Astrocyte (in vitro differentiated cells and primary cell): ENCODE measurements at regions not wholly inside any gene's neighbourhood (a gene's known extent, or its start where the extent isn't known, plus 50 kb on each side); places are given as distances from the start of the nearest gene placed in this dataset.
"Not testable (repeated sequence)": the region's sequence is repeated elsewhere in the genome, so short reads cannot be mapped to it uniquely, and the experiment has no call there.

Experiments used
- DNase-seq: peaks from one replicate; pipeline ENCODE4 v3.0.0-alpha.2; 2010; ENCODE audit warnings: low read depth
- FAIRE-seq: peaks from 2 replicates; lab custom pipeline; 2011; peaks lifted over from hg19 to GRCh38; lab: Jason Lieb, UNC
- H2AFZ ChIP-seq: 2 replicates; pipeline ENCODE4 v1.6.0; 2012; ENCODE audit warnings: low read depth, low read length, inconsistent platforms
- H3K27ac ChIP-seq: 2 replicates; pipeline ENCODE4 v1.5.1; 2011; ENCODE audit warnings: low read depth, low read length, inconsistent platforms
- H3K27me3 ChIP-seq: 2 replicates; pipeline ENCODE4 v1.6.0; 2011; ENCODE audit warnings: low read length, inconsistent platforms; ENCODE audit not compliant: insufficient read depth
- H3K36me3 ChIP-seq: 2 replicates; pipeline ENCODE4 v1.5.1; 2011; ENCODE audit warnings: low read length, inconsistent platforms; ENCODE audit not compliant: insufficient read depth
- H3K4me1 ChIP-seq: 2 replicates; pipeline ENCODE4 v1.5.1; 2011; ENCODE audit warnings: low read length, inconsistent platforms; ENCODE audit not compliant: insufficient read depth
- H3K4me2 ChIP-seq: 2 replicates; pipeline ENCODE4 v1.6.0; 2012; ENCODE audit warnings: low read length, inconsistent platforms
- H3K4me3 ChIP-seq: 2 replicates; pipeline ENCODE4 v1.5.1; 2011; ENCODE audit warnings: low read depth, mild to moderate bottlenecking, low read length, inconsistent platforms; ENCODE audit not compliant: insufficient read depth
- H3K79me2 ChIP-seq: 2 replicates; pipeline ENCODE4 v1.6.0; 2012; ENCODE audit warnings: mild to moderate bottlenecking, low read length, inconsistent platforms; ENCODE audit not compliant: insufficient read depth
- H3K9ac ChIP-seq: 2 replicates; pipeline ENCODE4 v1.6.0; 2012; ENCODE audit warnings: mild to moderate bottlenecking, low read length, inconsistent platforms
- H3K9me3 ChIP-seq: 2 replicates; pipeline ENCODE4 v1.5.1; 2012; ENCODE audit warnings: low read depth, mild to moderate bottlenecking, low read length, inconsistent platforms; ENCODE audit not compliant: insufficient read depth
- H4K20me1 ChIP-seq: 2 replicates; pipeline ENCODE4 v1.6.0; 2012; ENCODE audit warnings: low read length, inconsistent platforms; ENCODE audit not compliant: insufficient read depth
- H3K27ac Mint-ChIP-seq: one replicate; pipeline ENCODE4 v1.8.0; 2021; ENCODE audit warnings: mild to moderate bottlenecking, mixed read lengths; ENCODE audit not compliant: unreplicated experiment
- H3K27me3 Mint-ChIP-seq: one replicate; pipeline ENCODE4 v1.8.0; 2021; ENCODE audit warnings: low read depth, mixed read lengths; ENCODE audit not compliant: unreplicated experiment
- H3K36me3 Mint-ChIP-seq: one replicate; pipeline ENCODE4 v1.8.0; 2021; ENCODE audit warnings: low read depth, mixed read lengths; ENCODE audit not compliant: unreplicated experiment
- H3K4me1 Mint-ChIP-seq: one replicate; pipeline ENCODE4 v1.8.0; 2021; ENCODE audit warnings: low read depth, mixed read lengths; ENCODE audit not compliant: unreplicated experiment
- H3K4me3 Mint-ChIP-seq: one replicate; pipeline ENCODE4 v1.8.0; 2021; ENCODE audit warnings: mild to moderate bottlenecking, moderate library complexity, mixed read lengths; ENCODE audit not compliant: unreplicated experiment
- H3K9me3 Mint-ChIP-seq: one replicate; pipeline ENCODE4 v1.8.0; 2021; ENCODE audit warnings: mild to moderate bottlenecking, mixed read lengths; ENCODE audit not compliant: unreplicated experiment
- EZH2 ChIP-seq: IDR thresholded peaks from 2 replicates; pipeline ENCODE4 v1.6.1; 2012; ENCODE audit warnings: mild to moderate bottlenecking, low read length, inconsistent platforms; ENCODE audit not compliant: insufficient read depth
- TF ChIP-seq, protein P1 (sequence below): IDR thresholded peaks from 2 replicates; pipeline ENCODE4 v1.5.1; 2011; ENCODE audit warnings: low read depth, mild to moderate bottlenecking, inconsistent platforms, low read length, moderate library complexity; ENCODE audit not compliant: insufficient read depth

DNA sequence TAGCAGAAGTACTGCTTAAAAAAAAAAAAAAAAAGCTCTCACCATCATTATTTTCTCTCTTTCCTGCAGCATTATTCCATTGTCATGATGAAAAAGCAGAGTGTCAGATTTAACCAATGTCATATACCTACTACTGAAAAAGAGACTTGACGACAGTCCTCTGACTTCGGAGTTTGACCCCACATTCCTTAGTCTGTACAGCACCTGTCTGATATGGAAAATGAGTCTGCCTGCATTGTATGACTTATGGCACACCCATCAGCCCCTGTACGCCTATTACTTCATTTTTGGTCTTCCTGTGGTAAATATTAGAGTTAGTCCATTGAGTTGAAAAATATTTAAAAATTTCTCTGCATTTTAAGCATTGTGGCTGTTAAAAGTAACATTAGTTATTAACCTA lies 54.5 kb upstream of the NOX4 start:
- Histone ChIP-seq H2AFZ (no peak overlapping the region), H3K27me3 (no peaks in the 10 kb centered on the region), H3K27ac (no peak overlapping the region), H3K4me3 (no peak overlapping the region), H3K9ac (no peak overlapping the region), H4K20me1 (no peaks in the 10 kb centered on the region), H3K36me3 (no peaks in the 10 kb centered on the region), H3K79me2 (no peaks in the 10 kb centered on the region), H3K4me1 (no peaks in the 10 kb centered on the region), H3K9me3 (no peaks in the 10 kb centered on the region), H3K4me2 (no peak overlapping the region)
- Mint-ChIP-seq H3K27ac (no peak overlapping the region), H3K4me1 (no peaks in the 10 kb centered on the region), H3K9me3 (no peaks in the 10 kb centered on the region), H3K27me3 (no peaks in the 10 kb centered on the region), H3K4me3 (no peak overlapping the region), H3K36me3 (no peaks in the 10 kb centered on the region)
- DNase-seq = no peak
- FAIRE-seq = no peak
- TF ChIP-seq, protein P1, sequence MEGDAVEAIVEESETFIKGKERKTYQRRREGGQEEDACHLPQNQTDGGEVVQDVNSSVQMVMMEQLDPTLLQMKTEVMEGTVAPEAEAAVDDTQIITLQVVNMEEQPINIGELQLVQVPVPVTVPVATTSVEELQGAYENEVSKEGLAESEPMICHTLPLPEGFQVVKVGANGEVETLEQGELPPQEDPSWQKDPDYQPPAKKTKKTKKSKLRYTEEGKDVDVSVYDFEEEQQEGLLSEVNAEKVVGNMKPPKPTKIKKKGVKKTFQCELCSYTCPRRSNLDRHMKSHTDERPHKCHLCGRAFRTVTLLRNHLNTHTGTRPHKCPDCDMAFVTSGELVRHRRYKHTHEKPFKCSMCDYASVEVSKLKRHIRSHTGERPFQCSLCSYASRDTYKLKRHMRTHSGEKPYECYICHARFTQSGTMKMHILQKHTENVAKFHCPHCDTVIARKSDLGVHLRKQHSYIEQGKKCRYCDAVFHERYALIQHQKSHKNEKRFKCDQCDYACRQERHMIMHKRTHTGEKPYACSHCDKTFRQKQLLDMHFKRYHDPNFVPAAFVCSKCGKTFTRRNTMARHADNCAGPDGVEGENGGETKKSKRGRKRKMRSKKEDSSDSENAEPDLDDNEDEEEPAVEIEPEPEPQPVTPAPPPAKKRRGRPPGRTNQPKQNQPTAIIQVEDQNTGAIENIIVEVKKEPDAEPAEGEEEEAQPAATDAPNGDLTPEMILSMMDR = no peak
- TF ChIP-seq EZH2 = no peak

DNA sequence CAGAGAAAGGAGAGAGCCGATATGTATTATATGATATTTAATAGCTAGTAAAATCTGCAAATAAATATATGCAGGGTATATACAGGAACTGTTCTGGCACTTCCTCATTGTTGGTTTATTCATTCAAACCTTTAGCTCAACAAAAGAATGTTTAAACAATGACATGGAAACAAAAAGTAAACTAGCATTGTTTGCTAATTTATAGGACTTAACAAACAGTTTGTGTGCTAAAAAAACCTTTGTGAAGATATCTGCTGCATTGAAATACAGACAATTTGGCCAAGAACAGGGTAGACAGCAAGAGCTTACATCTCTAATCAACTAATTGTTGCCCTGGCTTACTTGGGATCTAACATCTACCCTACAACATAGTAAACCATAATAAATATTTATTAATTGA lies 64.6 kb upstream of the NOX4 start:
- not testable (repeated sequence) for H3K36me3 Mint-ChIP-seq, H3K4me2 ChIP-seq, H3K4me3 ChIP-seq, H3K9ac ChIP-seq, H2AFZ ChIP-seq, H3K27ac Mint-ChIP-seq, FAIRE-seq, H3K9me3 ChIP-seq, H3K27ac ChIP-seq, DNase-seq, H3K4me1 Mint-ChIP-seq, H3K9me3 Mint-ChIP-seq, H3K4me1 ChIP-seq, H3K4me3 Mint-ChIP-seq, H4K20me1 ChIP-seq, H3K36me3 ChIP-seq, H3K27me3 ChIP-seq, H3K79me2 ChIP-seq, H3K27me3 Mint-ChIP-seq

DNA sequence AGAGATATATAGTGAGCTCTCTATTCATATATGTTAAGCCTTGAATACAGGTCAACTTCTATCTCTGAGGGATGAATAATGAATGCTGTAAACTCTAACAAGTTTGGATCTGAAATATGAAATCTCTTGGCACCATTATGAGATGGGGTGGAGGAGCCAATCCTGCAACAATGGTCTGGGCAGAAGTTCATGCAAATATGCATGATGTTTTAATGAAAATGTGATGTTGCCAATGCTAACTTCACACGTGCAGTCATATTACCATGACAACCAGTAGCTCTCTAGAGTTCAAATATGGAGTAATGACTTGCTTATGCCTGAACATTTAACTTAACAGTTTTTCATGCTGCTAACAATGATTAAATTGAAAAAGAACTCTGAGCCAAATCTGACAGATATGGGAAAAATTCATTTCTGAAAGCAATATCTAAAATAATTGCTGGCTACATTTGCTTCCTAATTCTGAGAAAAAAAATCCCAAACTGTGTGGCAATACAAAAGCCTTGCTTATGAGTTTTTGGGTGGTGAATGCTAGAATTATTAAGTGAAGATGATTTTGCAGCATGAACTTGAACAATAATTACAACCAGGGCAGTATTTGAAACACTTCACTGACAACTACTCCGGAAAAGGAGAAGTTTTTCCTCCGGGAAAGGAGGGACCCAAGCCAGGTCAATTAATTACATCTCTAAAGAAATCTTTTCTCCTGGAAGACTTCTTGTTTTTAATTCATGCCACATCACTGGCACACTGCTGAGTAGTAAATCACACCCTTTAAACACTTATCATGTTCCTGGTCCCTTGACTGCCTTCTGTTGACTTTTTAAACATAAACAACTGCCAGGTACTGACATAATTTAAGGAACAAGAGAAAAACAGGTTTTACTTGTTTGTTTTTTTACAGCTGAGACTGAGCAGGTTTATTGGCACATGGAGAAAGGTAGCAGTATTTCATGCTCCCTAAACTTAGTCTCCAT lies 65.8 kb upstream of the NOX4 start:
- not testable (repeated sequence) for H3K4me3 Mint-ChIP-seq, H4K20me1 ChIP-seq, DNase-seq, H3K27me3 Mint-ChIP-seq, H3K4me1 ChIP-seq, H3K4me3 ChIP-seq, H3K4me2 ChIP-seq, H3K27ac ChIP-seq, H3K9ac ChIP-seq, H3K9me3 Mint-ChIP-seq, H3K36me3 ChIP-seq, H2AFZ ChIP-seq, H3K27ac Mint-ChIP-seq, H3K9me3 ChIP-seq, H3K27me3 ChIP-seq, H3K4me1 Mint-ChIP-seq, H3K79me2 ChIP-seq, H3K36me3 Mint-ChIP-seq
- peak; percentile 37 for FAIRE-seq

DNA sequence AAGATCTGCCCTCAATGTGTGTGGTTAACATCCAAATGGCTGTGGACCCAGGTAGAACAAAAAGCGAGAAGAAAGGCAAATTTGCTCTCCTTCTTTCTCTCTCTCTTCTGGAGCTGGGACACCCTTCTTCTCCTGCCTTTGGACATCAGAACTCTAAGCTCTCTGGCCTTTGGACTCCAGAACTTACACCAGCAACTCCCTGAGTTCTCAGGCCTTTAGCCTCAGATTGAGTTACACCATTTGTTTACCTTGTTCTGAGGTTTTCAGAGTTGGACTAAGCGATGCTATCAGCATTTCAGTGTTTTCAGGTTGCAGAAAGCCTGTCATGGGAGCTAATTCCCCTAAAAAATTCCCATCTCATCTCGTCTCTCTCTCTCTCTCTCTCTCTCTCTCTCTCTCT lies 69.4 kb upstream of the NOX4 start:
- not testable (repeated sequence) for H3K27me3 Mint-ChIP-seq, FAIRE-seq, H3K4me1 Mint-ChIP-seq, H3K4me1 ChIP-seq, H3K27ac Mint-ChIP-seq, H4K20me1 ChIP-seq, H3K4me3 Mint-ChIP-seq, H3K27me3 ChIP-seq, H3K36me3 ChIP-seq, H3K9me3 ChIP-seq, H3K9me3 Mint-ChIP-seq, H3K9ac ChIP-seq, H2AFZ ChIP-seq, H3K36me3 Mint-ChIP-seq, H3K79me2 ChIP-seq, H3K4me3 ChIP-seq, DNase-seq, H3K4me2 ChIP-seq, H3K27ac ChIP-seq

DNA sequence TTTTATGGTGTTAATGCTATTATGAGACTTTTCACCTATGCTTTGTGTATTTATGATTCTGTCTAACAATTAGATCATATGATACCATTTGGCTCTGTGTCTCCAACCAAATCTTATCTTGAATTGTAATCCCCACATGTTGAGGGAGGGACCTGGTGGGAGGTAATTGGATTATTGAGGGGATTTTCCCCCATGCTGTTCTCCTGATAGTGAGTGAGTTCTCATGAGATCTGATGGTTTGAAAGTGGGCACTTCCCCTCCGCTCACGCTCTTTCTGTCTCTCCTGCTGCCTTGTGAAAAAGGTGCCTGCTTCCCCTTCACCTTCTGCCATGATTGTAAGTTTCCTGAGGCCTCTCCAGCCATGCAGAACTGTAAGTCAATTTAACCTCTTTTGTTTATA lies 71.6 kb upstream of the NOX4 start:
- DNase-seq, H3K27me3 ChIP-seq, H3K36me3 Mint-ChIP-seq, H3K9me3 ChIP-seq, H3K9me3 Mint-ChIP-seq, H3K4me1 Mint-ChIP-seq, H3K4me2 ChIP-seq, H3K4me3 ChIP-seq, H3K4me3 Mint-ChIP-seq, H3K27ac ChIP-seq, H4K20me1 ChIP-seq, H3K9ac ChIP-seq, H3K36me3 ChIP-seq, H3K27me3 Mint-ChIP-seq, FAIRE-seq, H3K79me2 ChIP-seq, H3K27ac Mint-ChIP-seq, H3K4me1 ChIP-seq, H2AFZ ChIP-seq: not testable (repeated sequence)
